ENCODE measurements at regions not wholly inside any gene's neighbourhood (a gene's known extent, or its start where the extent isn't known, plus 50 kb on each side); places are given as distances from the start of the nearest gene placed in this dataset.

DNA sequence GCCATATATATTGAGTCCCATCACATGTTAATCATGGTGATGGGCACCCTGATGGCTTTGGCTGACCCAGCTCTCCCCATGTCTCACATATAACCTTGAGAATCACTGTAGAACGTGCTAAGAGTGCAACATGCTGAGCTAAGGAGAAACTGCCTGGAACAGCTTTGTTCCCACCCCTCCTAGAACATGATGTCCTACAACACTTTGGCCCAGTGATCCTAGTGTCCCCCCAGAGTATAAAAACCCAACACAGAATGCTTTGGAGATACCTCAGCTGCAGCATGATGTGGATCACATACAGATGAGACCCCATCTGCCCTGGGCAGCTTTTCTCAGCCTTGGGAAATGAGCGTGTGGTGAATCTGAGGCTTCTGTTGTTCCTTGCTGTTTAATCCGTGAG lies 343.5 kb downstream of the NFIB start:
- intact Hi-C loops (cut with micrococcal nuclease; ENCODE audit: unreplicated experiment): no loop called here
- no TSS peak for BruUV-seq (replicated peaks)
- POLR2A ChIA-PET: interaction anchor here (0.7 kb wide), 1 partner anchor 9 kb away, joined by 3 read pairs; no protein-coding TSS in a partner anchor

DNA sequence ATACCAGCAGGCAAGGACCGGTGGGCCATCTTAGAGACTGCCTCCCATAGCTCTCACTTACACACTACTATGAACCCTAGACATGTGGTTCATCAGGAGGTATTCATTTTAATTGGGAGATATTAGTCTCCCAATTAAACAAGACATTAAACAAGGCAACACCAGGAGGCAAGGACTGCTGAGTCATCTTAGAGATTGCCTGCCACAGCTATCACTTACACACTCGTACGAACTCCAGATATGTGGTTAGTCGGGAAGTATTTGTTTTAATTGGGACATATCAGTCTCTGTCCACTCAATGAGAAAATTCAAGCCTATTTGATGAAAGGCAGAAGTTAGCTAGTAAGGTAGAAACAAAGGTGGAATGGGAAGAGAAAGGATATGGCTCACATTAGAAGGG lies 343.9 kb downstream of the NFIB start:
- CTCF ChIA-PET (ENCODE audit: unreplicated experiment): no interaction called here
- Histone ChIP-seq H3K9me2 (ENCODE audit: insufficient read depth, low read length) (no peaks in the 10 kb centered on the region), H3K36me3 (ENCODE audit: insufficient read depth, low read length) (no peaks in the 10 kb centered on the region), H3K4me1 (ENCODE audit: insufficient read depth, low read length, poor library complexity, severe bottlenecking) (no peaks in the 10 kb centered on the region), H3K4me2 (ENCODE audit: low read length) (no peak overlapping the region), H3K79me2 (ENCODE audit: insufficient read depth, low read depth, low read length) (no peaks in the 10 kb centered on the region), H3K4me3 (ENCODE audit: low read depth, low read length, poor library complexity, severe bottlenecking) (no peak overlapping the region), H3K27ac (ENCODE audit: low read depth, low read length, poor library complexity, severe bottlenecking) (no peak overlapping the region), H2AFZ (ENCODE audit: low read length) (no peak overlapping the region), H4K20me1 (ENCODE audit: insufficient read depth, low read length) (no peaks in the 10 kb centered on the region), H3K9me3 (ENCODE audit: low read length) (no peaks in the 10 kb centered on the region)
- TF ChIP-seq, protein P1, sequence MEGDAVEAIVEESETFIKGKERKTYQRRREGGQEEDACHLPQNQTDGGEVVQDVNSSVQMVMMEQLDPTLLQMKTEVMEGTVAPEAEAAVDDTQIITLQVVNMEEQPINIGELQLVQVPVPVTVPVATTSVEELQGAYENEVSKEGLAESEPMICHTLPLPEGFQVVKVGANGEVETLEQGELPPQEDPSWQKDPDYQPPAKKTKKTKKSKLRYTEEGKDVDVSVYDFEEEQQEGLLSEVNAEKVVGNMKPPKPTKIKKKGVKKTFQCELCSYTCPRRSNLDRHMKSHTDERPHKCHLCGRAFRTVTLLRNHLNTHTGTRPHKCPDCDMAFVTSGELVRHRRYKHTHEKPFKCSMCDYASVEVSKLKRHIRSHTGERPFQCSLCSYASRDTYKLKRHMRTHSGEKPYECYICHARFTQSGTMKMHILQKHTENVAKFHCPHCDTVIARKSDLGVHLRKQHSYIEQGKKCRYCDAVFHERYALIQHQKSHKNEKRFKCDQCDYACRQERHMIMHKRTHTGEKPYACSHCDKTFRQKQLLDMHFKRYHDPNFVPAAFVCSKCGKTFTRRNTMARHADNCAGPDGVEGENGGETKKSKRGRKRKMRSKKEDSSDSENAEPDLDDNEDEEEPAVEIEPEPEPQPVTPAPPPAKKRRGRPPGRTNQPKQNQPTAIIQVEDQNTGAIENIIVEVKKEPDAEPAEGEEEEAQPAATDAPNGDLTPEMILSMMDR (conservative IDR thresholded peaks at IDR 0.05; ENCODE audit: low read length): no peak
- TF ChIP-seq EZH2phosphoT487 (IDR thresholded peaks at IDR 0.05; ENCODE audit: borderline replicate concordance, low read depth, low read length): no peak
- DNase-seq (ENCODE audit: low spot score): no peak
- BruUV-seq (replicated peaks): no TSS peak
- POLR2A ChIA-PET: interaction anchor here (0.7 kb wide), 1 partner anchor 9 kb away, joined by 3 read pairs; no protein-coding TSS in a partner anchor
- intact Hi-C loops (cut with micrococcal nuclease; ENCODE audit: unreplicated experiment): no loop called here

More for the DNA sequence above, 343.5 kb downstream of the NFIB start:
- no peak overlapping the region for H3K4me2 ChIP-seq (ENCODE audit: low read length)
- CTCF ChIA-PET (ENCODE audit: unreplicated experiment): no interaction called here
- no peaks in the 10 kb centered on the region for H3K36me3 ChIP-seq (ENCODE audit: insufficient read depth, low read length)
- H3K4me3 ChIP-seq (ENCODE audit: low read depth, low read length, poor library complexity, severe bottlenecking): no peak overlapping the region
- no peaks in the 10 kb centered on the region for H3K79me2 ChIP-seq (ENCODE audit: insufficient read depth, low read depth, low read length)
- H3K9me2 ChIP-seq (ENCODE audit: insufficient read depth, low read length): no peaks in the 10 kb centered on the region
- no peak for DNase-seq (ENCODE audit: low spot score)
- H3K27ac ChIP-seq (ENCODE audit: low read depth, low read length, poor library complexity, severe bottlenecking): no peak overlapping the region
- no peak for TF ChIP-seq EZH2phosphoT487 (IDR thresholded peaks at IDR 0.05; ENCODE audit: borderline replicate concordance, low read depth, low read length)
- TF ChIP-seq, protein P1 (conservative IDR thresholded peaks at IDR 0.05; ENCODE audit: low read length): no peak
- H3K9me3 ChIP-seq (ENCODE audit: low read length): no peaks in the 10 kb centered on the region
- H2AFZ ChIP-seq (ENCODE audit: low read length): no peak overlapping the region
- H3K4me1 ChIP-seq (ENCODE audit: insufficient read depth, low read length, poor library complexity, severe bottlenecking): no peaks in the 10 kb centered on the region
- H4K20me1 ChIP-seq (ENCODE audit: insufficient read depth, low read length): no peaks in the 10 kb centered on the region

DNA sequence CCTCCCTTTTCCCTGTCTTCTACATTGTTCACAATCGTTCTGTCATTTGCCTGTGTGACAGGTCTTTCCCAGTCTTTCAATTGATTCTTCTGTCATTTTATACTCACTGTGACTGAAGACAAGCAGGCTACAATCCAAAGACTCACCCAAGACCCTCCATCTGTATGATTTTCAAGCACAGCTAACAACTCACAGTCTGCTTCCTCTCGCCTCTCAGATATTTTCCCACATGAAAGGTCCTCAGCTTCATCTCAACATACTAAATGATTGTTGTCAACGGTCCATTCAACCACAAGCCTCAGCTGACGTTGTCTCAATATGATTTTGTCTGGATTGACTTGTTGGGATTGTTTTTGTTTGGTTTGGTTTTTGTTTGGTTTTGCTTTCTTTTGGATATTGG lies 346.5 kb downstream of the NFIB start:
- DNase-seq (ENCODE audit: low spot score): no peak
- H2AFZ ChIP-seq (ENCODE audit: low read length): no peak overlapping the region
- CTCF ChIA-PET (ENCODE audit: unreplicated experiment): no interaction called here
- intact Hi-C loops (cut with micrococcal nuclease; ENCODE audit: unreplicated experiment): no loop called here
- no peaks in the 10 kb centered on the region for H3K4me1 ChIP-seq (ENCODE audit: insufficient read depth, low read length, poor library complexity, severe bottlenecking)
- no peak overlapping the region for H3K4me2 ChIP-seq (ENCODE audit: low read length)
- H3K4me3 ChIP-seq (ENCODE audit: low read depth, low read length, poor library complexity, severe bottlenecking): no peak overlapping the region
- BruUV-seq (replicated peaks): no TSS peak
- no peaks in the 10 kb centered on the region for H3K36me3 ChIP-seq (ENCODE audit: insufficient read depth, low read length)
- no peak for TF ChIP-seq EZH2phosphoT487 (IDR thresholded peaks at IDR 0.05; ENCODE audit: borderline replicate concordance, low read depth, low read length)
- TF ChIP-seq, protein P1 (conservative IDR thresholded peaks at IDR 0.05; ENCODE audit: low read length): no peak
- H3K9me2 ChIP-seq (ENCODE audit: insufficient read depth, low read length): no peaks in the 10 kb centered on the region
- no peaks in the 10 kb centered on the region for H3K79me2 ChIP-seq (ENCODE audit: insufficient read depth, low read depth, low read length)
- POLR2A ChIA-PET: interaction anchor here (1.2 kb wide), 1 partner anchor 13 kb away, joined by 3 read pairs; no protein-coding TSS in a partner anchor
- H4K20me1 ChIP-seq (ENCODE audit: insufficient read depth, low read length): no peaks in the 10 kb centered on the region
- no peaks in the 10 kb centered on the region for H3K9me3 ChIP-seq (ENCODE audit: low read length)
- H3K27ac ChIP-seq (ENCODE audit: low read depth, low read length, poor library complexity, severe bottlenecking): no peak overlapping the region

Measured in OCI-LY7 (cell line).